Activated CD4-positive, alpha-beta T cell treated with anti-CD3 and anti-CD28 coated beads, Interleukin-2, amount 10 ng/mL, durations not matched to agents 24 days and 14 days (primary cell): ENCODE measurements at regions not wholly inside any gene's neighbourhood (a gene's known extent, or its start where the extent isn't known, plus 50 kb on each side); places are given as distances from the start of the nearest gene placed in this dataset.

Source experiments
- DNase-seq: peaks from one replicate; pipeline ENCODE4 v3.0.0; 2022
- H3K27ac Mint-ChIP-seq: one replicate; pipeline ENCODE4 v1.8.0; 2022; ENCODE audit warnings: mild to moderate bottlenecking, mixed read lengths
- H3K27me3 Mint-ChIP-seq: one replicate; pipeline ENCODE4 v1.8.0; 2022; ENCODE audit warnings: mixed read lengths
- H3K36me3 Mint-ChIP-seq: one replicate; pipeline ENCODE4 v1.8.0; 2022; ENCODE audit warnings: low read depth, mild to moderate bottlenecking, mixed read lengths
- H3K4me1 Mint-ChIP-seq: one replicate; pipeline ENCODE4 v1.8.0; 2021; ENCODE audit warnings: mixed read lengths
- H3K4me3 Mint-ChIP-seq: one replicate; pipeline ENCODE4 v1.8.0; 2022; ENCODE audit warnings: mild to moderate bottlenecking, moderate library complexity, mixed read lengths
- H3K9me3 Mint-ChIP-seq: one replicate; pipeline ENCODE4 v1.8.0; 2021; ENCODE audit warnings: mixed read lengths
- intact Hi-C: fragments of 100-400 bp; cut with micrococcal nuclease; formaldehyde crosslinking; loops from one replicate; pipeline ENCODE4 v1.15.1; 2023

GRCh38 chr2:167386694-167387093, 498.4 kb downstream of the XIRP2 start:
- no peak for DNase-seq
- Mint-ChIP-seq H3K9me3 (no peaks in the 10 kb centered on the region), H3K27me3 (no peaks in the 10 kb centered on the region), H3K27ac (no peak overlapping the region), H3K36me3 (no peaks in the 10 kb centered on the region), H3K4me1 (no peaks in the 10 kb centered on the region), H3K4me3 (no peak overlapping the region)
- intact Hi-C loops, result no loop called here

DNA sequence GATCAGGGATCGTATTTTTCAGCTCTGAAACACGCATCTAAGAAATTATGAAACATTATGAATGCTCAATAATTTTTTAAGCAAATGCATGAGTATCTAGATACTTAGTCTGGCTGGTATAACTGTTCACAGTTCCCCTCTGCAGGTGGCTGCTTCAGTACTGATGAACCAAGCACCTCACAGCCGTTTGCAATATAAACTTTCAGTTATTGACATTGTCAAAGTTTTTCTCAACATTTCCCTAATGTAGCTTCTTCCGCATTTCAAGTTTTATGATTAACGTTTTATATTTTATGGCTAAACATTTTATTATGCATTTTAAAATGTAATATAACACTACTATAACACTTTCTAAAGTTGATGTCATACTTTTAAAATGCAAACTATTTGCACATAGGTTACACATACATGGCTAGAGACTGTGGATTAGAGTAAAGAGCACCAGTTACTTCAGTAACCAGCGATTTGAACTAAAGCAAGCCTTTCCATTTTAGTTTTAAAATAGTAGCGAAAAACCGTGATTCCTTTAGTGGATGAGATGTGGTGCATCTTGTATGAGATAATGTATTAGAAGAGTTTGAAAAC, 495.4 kb downstream of the XIRP2 start:
- intact Hi-C loops, result no loop called here
- H3K4me1 Mint-ChIP-seq, result no peaks in the 10 kb centered on the region
- no peak for DNase-seq

GRCh38 chr2:167381349-167381748, 493.1 kb downstream of the XIRP2 start:
- no peak overlapping the region for H3K4me3 Mint-ChIP-seq
- no peaks in the 10 kb centered on the region for H3K27me3 Mint-ChIP-seq
- no peak overlapping the region for H3K27ac Mint-ChIP-seq
- intact Hi-C loops, result no loop called here
- H3K9me3 Mint-ChIP-seq, result no peaks in the 10 kb centered on the region
- H3K36me3 Mint-ChIP-seq, result no peaks in the 10 kb centered on the region
- no peak for DNase-seq
- no peaks in the 10 kb centered on the region for H3K4me1 Mint-ChIP-seq

More for the DNA sequence above, 495.4 kb downstream of the XIRP2 start:
- H3K27me3 Mint-ChIP-seq, result no peaks in the 10 kb centered on the region
- H3K36me3 Mint-ChIP-seq, result no peaks in the 10 kb centered on the region
- H3K9me3 Mint-ChIP-seq, result no peaks in the 10 kb centered on the region
- no peak overlapping the region for H3K27ac Mint-ChIP-seq
- no peak overlapping the region for H3K4me3 Mint-ChIP-seq

GRCh38 chr2:167380555-167380954, 492.3 kb downstream of the XIRP2 start:
- no peaks in the 10 kb centered on the region for H3K9me3 Mint-ChIP-seq
- H3K27me3 Mint-ChIP-seq, result no peaks in the 10 kb centered on the region
- no peak overlapping the region for H3K27ac Mint-ChIP-seq
- no peak overlapping the region for H3K4me3 Mint-ChIP-seq
- DNase-seq, result no peak
- H3K36me3 Mint-ChIP-seq, result no peaks in the 10 kb centered on the region
- intact Hi-C loops, result no loop called here
- H3K4me1 Mint-ChIP-seq, result no peaks in the 10 kb centered on the region

- H3K4me1 Mint-ChIP-seq, result no peaks in the 10 kb centered on the region
- H3K36me3 Mint-ChIP-seq, result no peaks in the 10 kb centered on the region
- no peaks in the 10 kb centered on the region for H3K9me3 Mint-ChIP-seq
- intact Hi-C loops, result no loop called here
- no peaks in the 10 kb centered on the region for H3K27me3 Mint-ChIP-seq
- no peak overlapping the region for H3K4me3 Mint-ChIP-seq
- DNase-seq, result no peak
- no peak overlapping the region for H3K27ac Mint-ChIP-seq
Observed at GRCh38 chr2:167380094-167380493, 491.8 kb downstream of the XIRP2 start.

DNA sequence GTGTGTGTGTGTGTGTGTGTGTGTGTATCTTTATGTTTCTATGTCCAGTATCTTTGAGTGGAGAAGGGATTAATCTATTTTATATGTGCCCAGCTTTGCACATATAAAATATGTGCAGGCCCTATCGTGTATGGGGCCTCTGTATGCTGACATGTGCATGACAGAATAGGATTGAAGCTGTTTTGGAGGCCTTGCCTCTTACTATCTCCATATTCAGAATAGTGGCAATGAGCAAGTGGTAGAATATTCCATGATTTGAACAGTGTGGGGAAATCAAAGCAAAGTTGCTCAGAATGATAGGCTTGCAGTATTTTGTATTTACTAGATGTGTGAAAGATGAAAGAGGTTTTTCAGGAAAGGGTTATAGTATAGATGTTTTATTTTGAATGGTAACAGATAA, 480.8 kb downstream of the XIRP2 start:
- H3K27me3 Mint-ChIP-seq, result no peaks in the 10 kb centered on the region
- H3K27ac Mint-ChIP-seq, result no peak overlapping the region
- no peak for DNase-seq
- H3K4me1 Mint-ChIP-seq, result no peaks in the 10 kb centered on the region
- no peaks in the 10 kb centered on the region for H3K36me3 Mint-ChIP-seq
- peaks cover 8% of the 10 kb centered on the region for H3K9me3 Mint-ChIP-seq
- intact Hi-C loops, result no loop called here
- no peak overlapping the region for H3K4me3 Mint-ChIP-seq

DNA sequence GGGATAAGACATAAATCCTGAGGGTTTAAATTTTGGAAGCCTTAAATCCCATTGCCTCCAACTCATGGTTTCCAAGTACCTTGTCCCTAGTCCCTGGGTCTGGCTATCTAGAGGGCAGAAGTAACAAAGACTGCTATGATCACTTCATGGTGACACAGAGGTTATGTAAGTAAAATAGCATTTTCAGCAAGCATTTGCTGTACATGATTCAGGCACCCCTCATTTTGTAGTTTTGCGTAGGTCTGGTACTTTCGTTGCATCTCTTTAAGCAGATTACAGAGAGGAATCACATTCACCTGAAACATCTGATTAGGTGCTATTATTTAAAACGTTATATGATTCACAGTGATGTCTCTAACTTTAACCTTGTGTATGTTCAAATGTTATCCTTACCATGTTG, 480.1 kb downstream of the XIRP2 start:
- H3K9me3 Mint-ChIP-seq, result peaks cover 10% of the 10 kb centered on the region
- no peak overlapping the region for H3K4me3 Mint-ChIP-seq
- H3K27me3 Mint-ChIP-seq, result no peaks in the 10 kb centered on the region
- intact Hi-C loops, result no loop called here
- no peak for DNase-seq
- no peaks in the 10 kb centered on the region for H3K36me3 Mint-ChIP-seq
- no peaks in the 10 kb centered on the region for H3K4me1 Mint-ChIP-seq
- H3K27ac Mint-ChIP-seq, result no peak overlapping the region

DNA sequence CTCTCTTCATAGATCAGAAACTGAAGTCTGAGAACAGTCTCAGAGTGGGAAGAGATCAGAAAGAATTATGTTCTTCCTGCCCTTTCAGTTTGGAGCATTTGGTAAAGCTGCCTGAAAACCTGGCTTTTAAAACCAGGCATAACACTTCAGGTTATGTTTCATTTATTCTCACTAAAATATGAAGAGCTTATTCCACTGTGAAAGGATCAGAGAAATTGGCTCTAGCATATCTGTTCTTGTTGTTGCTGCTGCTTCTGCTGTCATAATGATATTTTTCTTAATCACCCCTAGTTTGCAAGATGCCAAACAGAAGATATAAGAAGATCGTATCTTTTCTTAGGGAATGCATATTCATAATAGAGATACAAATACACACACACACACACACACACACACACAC, 476.9 kb downstream of the XIRP2 start:
- H3K9me3 Mint-ChIP-seq, result peaks cover 12% of the 10 kb centered on the region
- H3K4me3 Mint-ChIP-seq, result no peak overlapping the region
- DNase-seq, result no peak
- H3K36me3 Mint-ChIP-seq, result no peaks in the 10 kb centered on the region
- H3K27ac Mint-ChIP-seq, result no peak overlapping the region
- H3K4me1 Mint-ChIP-seq, result no peaks in the 10 kb centered on the region
- no peaks in the 10 kb centered on the region for H3K27me3 Mint-ChIP-seq
- intact Hi-C loops, result no loop called here

- no peaks in the 10 kb centered on the region for H3K36me3 Mint-ChIP-seq
- no peak overlapping the region for H3K27ac Mint-ChIP-seq
- peaks cover 9% of the 10 kb centered on the region for H3K9me3 Mint-ChIP-seq
- H3K27me3 Mint-ChIP-seq, result no peaks in the 10 kb centered on the region
- intact Hi-C loops, result no loop called here
- H3K4me1 Mint-ChIP-seq, result no peaks in the 10 kb centered on the region
- no peak for DNase-seq
- no peak overlapping the region for H3K4me3 Mint-ChIP-seq
Observed at GRCh38 chr2:167361426-167361825, 473.1 kb downstream of the XIRP2 start.

DNA sequence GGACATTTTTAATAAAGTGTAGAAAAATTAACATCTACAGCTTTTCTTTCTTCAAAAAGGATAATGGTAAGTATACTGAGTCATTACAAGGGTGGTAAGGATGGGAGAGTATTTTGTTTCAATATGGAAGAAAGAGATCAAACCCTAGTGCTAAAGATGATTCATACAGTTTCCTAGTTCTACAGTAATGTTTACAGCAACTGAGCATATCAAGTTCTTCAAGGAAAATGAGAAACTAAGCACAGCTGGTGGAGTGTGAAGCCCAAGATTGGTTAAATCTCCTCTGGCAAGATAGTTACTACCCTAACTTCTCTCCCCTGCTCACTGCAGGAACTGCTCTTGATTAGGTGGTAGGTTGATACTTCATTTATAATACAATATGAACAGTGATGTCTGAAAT, 467.5 kb downstream of the XIRP2 start:
- no peak for DNase-seq
- no peak overlapping the region for H3K27ac Mint-ChIP-seq
- intact Hi-C loops, result no loop called here
- no peaks in the 10 kb centered on the region for H3K9me3 Mint-ChIP-seq
- no peaks in the 10 kb centered on the region for H3K27me3 Mint-ChIP-seq
- H3K4me1 Mint-ChIP-seq, result no peaks in the 10 kb centered on the region
- no peaks in the 10 kb centered on the region for H3K36me3 Mint-ChIP-seq
- no peak overlapping the region for H3K4me3 Mint-ChIP-seq

DNA sequence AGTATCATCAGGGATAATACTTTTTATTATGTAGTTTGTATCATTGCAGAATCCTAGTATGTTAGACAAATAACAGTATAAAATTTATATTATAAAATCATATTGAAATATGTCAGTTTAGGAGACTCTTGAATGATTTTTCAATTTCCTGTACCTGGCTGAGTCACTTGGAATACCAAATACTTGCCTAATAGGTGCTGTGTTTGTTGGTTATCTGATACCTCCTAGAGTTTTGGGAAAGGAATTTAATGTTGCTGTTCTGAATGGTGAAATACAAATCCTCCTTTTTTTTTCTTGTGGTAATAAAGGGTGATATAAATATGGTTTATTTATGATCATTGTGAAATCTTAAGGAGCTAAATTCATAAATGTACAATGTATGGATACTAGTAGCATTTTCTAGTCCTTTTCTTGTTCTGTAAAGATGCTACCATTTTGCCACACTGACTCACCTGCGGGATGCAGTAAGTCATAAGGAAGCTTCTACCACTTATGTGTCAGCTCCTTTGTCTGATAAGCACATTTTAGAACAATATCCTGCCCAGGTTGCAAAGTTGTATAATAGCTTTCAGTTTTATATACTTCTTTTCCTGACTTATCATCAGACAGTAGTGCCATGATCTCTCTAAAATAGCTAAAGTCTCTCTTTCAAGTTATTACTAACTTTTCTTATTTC, 465.5 kb downstream of the XIRP2 start:
- Mint-ChIP-seq H3K9me3 (no peaks in the 10 kb centered on the region), H3K27ac (no peak overlapping the region), H3K4me1 (no peaks in the 10 kb centered on the region), H3K36me3 (no peaks in the 10 kb centered on the region), H3K27me3 (no peaks in the 10 kb centered on the region), H3K4me3 (no peak overlapping the region)
- intact Hi-C loops, result no loop called here
- DNase-seq, result no peak

- Mint-ChIP-seq H3K36me3 (no peaks in the 10 kb centered on the region), H3K27me3 (no peaks in the 10 kb centered on the region), H3K4me1 (no peaks in the 10 kb centered on the region), H3K9me3 (no peaks in the 10 kb centered on the region), H3K4me3 (no peak overlapping the region), H3K27ac (no peak overlapping the region)
- intact Hi-C loops, result no loop called here
- DNase-seq, result no peak
Observed at GRCh38 chr2:167345559-167345958, 457.3 kb downstream of the XIRP2 start.

GRCh38 chr2:167342769-167343168, 454.5 kb downstream of the XIRP2 start:
- intact Hi-C loops, result no loop called here
- Mint-ChIP-seq H3K9me3 (no peaks in the 10 kb centered on the region), H3K36me3 (no peaks in the 10 kb centered on the region), H3K4me1 (no peaks in the 10 kb centered on the region), H3K27me3 (no peaks in the 10 kb centered on the region), H3K4me3 (no peak overlapping the region), H3K27ac (no peak overlapping the region)
- no peak for DNase-seq

DNA sequence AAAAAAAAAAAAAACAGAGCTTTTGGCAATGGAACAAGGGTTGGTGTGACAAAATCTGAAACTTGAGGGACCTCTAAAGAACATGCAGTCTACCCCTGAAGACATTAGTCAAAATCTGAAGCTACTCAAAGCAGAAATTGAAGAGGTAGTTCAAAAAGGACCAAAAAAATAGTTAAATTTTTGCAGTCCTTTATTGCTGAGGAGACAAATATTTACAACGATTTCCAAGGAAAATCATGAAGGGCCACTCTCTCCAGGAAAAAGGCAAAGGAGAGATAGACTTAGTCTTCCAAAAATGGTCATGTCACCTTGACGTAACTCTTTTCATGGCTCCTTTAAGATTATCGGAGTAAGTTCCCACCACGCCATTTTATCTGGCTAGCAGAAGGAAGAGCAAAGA, 452.0 kb downstream of the XIRP2 start:
- H3K36me3 Mint-ChIP-seq, result no peaks in the 10 kb centered on the region

GRCh38 chr2:167336213-167336612, 447.9 kb downstream of the XIRP2 start:
- no peaks in the 10 kb centered on the region for H3K36me3 Mint-ChIP-seq
- DNase-seq, result no peak
- H3K4me1 Mint-ChIP-seq, result no peaks in the 10 kb centered on the region
- H3K4me3 Mint-ChIP-seq, result no peak overlapping the region
- intact Hi-C loops, result no loop called here
- H3K27me3 Mint-ChIP-seq, result no peaks in the 10 kb centered on the region
- no peak overlapping the region for H3K27ac Mint-ChIP-seq
- H3K9me3 Mint-ChIP-seq, result no peaks in the 10 kb centered on the region

More for the DNA sequence above, 452.0 kb downstream of the XIRP2 start:
- Mint-ChIP-seq H3K4me3 (no peak overlapping the region), H3K27ac (no peak overlapping the region), H3K9me3 (no peaks in the 10 kb centered on the region), H3K4me1 (no peaks in the 10 kb centered on the region), H3K27me3 (no peaks in the 10 kb centered on the region)
- DNase-seq, result no peak
- intact Hi-C loops, result no loop called here
